ENCODE measurements at regions not wholly inside any gene's neighbourhood (a gene's known extent, or its start where the extent isn't known, plus 50 kb on each side); places are given as distances from the start of the nearest gene placed in this dataset.

DNA sequence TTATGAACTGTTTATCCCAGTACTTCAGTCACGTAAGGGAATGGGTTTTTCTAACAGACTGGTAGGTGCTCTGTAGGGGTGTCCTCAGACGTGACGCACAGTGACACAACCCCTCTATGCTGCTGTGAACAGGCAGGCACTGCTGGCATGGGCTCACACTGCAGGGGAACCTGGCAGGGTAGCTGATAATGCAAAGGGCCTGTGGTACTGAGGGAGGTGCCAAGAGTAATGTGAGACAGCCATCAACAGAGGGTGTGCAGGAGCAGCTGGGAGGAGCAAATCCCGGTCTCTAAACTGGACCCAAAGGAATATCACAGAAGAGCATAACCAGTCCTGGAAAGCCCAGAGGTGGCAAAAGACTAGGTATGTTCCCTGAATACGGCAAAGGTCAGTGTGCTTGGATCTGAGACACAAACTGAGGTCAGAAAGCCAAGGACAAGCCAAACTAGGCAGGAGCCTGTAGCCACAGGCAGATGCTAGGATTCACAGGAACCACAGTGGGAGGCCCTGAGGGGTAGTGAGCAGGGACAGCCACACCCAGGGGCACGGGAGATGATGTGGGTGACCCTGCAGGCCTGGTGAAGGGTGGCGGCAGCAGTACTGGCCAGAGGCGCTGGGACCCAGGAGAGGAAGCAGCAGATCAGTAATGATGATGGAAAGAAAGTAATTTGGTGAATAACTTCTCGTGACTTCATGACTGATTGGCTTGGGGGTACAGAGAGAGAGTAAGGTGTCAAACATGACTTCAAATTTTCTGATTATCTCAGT lies 248.1 kb upstream of the CHRNA7 start:
- no peak for DNase-seq (ENCODE audit: insufficient read length, low spot score)
- TF ChIP-seq CTCF (IDR thresholded peaks at IDR 0.05; ENCODE audit: insufficient read depth, missing control alignments) = no peak
- FAIRE-seq = no peak

DNA sequence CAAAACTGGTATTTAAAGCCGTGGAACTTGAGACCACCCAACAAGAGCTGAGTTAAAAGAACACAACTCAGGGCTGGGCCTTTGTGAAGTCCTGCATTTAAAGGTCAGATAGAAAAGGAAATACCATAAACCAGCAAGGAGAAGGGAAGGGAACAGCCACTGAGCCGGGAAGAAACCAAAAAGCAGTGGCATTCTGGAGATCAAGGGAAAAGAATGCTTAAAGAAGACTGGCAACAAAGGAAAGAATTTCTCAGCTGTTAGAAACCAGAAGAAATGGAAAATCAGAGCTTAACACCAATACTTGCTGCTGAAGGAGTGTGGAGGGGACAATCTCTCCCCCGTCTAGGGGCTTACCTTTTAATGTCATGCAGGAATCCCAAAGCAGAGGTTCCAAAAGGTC lies 247.4 kb upstream of the CHRNA7 start:
- DNase-seq (ENCODE audit: insufficient read length, low spot score) (no peak), FAIRE-seq (no peak)
- TF ChIP-seq CTCF (IDR thresholded peaks at IDR 0.05; ENCODE audit: insufficient read depth, missing control alignments) = no peak

DNA sequence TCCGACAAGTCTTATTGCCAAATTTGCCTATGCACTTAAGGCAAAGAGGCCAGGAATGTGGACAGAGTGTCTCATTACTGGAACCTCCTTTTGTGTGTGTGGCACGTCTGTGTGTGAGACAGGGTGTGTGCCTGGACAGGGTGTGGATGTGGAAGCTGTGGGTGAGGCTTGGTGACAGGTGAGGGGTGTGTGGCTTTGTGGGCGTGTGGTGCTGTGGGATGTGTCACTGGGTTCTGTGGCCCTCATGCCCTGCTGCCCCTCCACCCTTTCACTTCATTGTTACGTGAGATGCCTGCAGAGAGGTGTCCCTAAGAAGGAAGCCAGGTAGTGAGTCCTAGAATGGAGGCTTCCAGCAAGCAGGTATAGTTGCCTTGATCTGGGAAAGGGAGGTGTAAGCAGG lies 244.0 kb upstream of the CHRNA7 start:
- FAIRE-seq = no peak
- no peak for TF ChIP-seq CTCF (IDR thresholded peaks at IDR 0.05; ENCODE audit: insufficient read depth, missing control alignments)
- DNase-seq (ENCODE audit: insufficient read length, low spot score) = no peak

DNA sequence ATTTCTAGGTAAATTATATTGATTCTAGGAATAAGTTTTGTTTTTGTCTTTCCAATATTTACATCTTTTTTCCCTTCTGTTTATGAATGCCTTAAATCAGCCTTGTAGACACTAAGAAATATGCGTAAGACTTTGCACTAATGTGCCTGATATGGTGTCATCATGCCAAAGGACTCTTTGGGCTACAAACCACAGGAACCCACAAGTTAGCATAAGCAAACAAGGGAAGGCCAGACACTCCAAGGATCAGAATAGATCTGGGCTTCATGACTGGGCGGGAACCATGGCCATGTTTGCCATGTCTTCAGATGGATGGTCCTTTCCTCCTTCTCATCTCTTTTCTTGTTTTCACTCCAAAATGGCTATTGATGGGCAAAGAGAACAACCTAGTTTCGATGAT lies 242.2 kb upstream of the CHRNA7 start:
- FAIRE-seq (no peak), DNase-seq (ENCODE audit: insufficient read length, low spot score) (no peak)
- TF ChIP-seq CTCF (IDR thresholded peaks at IDR 0.05; ENCODE audit: insufficient read depth, missing control alignments) = no peak

GRCh38 chr15:31792611-31793199 lies 237.6 kb upstream of the CHRNA7 start:
- no peak for TF ChIP-seq CTCF (IDR thresholded peaks at IDR 0.05; ENCODE audit: insufficient read depth, missing control alignments)
- FAIRE-seq (no peak), DNase-seq (ENCODE audit: insufficient read length, low spot score) (no peak)

GRCh38 chr15:31799319-31799714 lies 231.0 kb upstream of the CHRNA7 start:
- no peak for TF ChIP-seq CTCF (IDR thresholded peaks at IDR 0.05; ENCODE audit: insufficient read depth, missing control alignments)
- no peak for FAIRE-seq
- DNase-seq (ENCODE audit: insufficient read length, low spot score) = no peak

- FAIRE-seq = no peak
- DNase-seq (ENCODE audit: insufficient read length, low spot score) = no peak
Observed at GRCh38 chr15:31799715-31800321, 230.5 kb upstream of the CHRNA7 start.

More at GRCh38 chr15:31799715-31800321, 230.5 kb upstream of the CHRNA7 start:
- no peak for TF ChIP-seq CTCF (IDR thresholded peaks at IDR 0.05; ENCODE audit: insufficient read depth, missing control alignments)
